CD4-positive, alpha-beta T cell (primary cell): ENCODE measurements at regions not wholly inside any gene's neighbourhood (a gene's known extent, or its start where the extent isn't known, plus 50 kb on each side); places are given as distances from the start of the nearest gene placed in this dataset.

Source experiments
- ATAC-seq: fragments of 200-7000 bp; cut with Tn5 transposase; one replicate; pipeline ENCODE4 v1.10.0; 2022; ENCODE audit warnings: mild to moderate bottlenecking; ENCODE audit not compliant: poor library complexity
- CTCF ChIA-PET: fragments of 350-600 bp; sonication (Branson Sonifier 250); formaldehyde crosslinking; loops from one replicate; lab custom pipeline; 2021; ENCODE audit warnings: antibody characterized with exemption, inconsistent platforms; lab: Charles Lee
- POLR2A ChIA-PET: fragments of 350-600 bp; sonication (Branson Sonifier 250); formaldehyde crosslinking; loops from one replicate; lab custom pipeline; 2021; ENCODE audit warnings: antibody characterized with exemption, inconsistent platforms; lab: Charles Lee
- DNase-seq, 14 experiments: peaks; one replicate each; pipeline ENCODE4 v3.0.0-alpha.2; 2013 to 2020; ENCODE audit warnings: mixed read lengths in 2 of 14
- H3K27ac ChIP-seq, 2 donors: one replicate each; pipeline versions ENCODE4 v1.5.1 to v1.7.0; 2013; ENCODE audit warnings: low read length in 2 of 2, low read depth in 1 of 2, mild to moderate bottlenecking in 1 of 2
- H3K27me3 ChIP-seq, 2 experiments: 1 replicate in 1 of 2; 2 replicates in 1 of 2; pipeline versions ENCODE4 v1.6.1 to v1.7.0; 2013; ENCODE audit warnings: low read length in 2 of 2, control low read depth in 1 of 2, mild to moderate bottlenecking in 1 of 2, moderate library complexity in 1 of 2; ENCODE audit not compliant: insufficient read depth in 2 of 2, control insufficient read depth in 1 of 2
- H3K36me3 ChIP-seq: one replicate; pipeline ENCODE4 v1.6.1; 2013; ENCODE audit warnings: low read length, control low read depth; ENCODE audit not compliant: insufficient read depth
- H3K4me1 ChIP-seq: one replicate; pipeline ENCODE4 v1.6.1; 2013; ENCODE audit warnings: low read length, control low read depth; ENCODE audit not compliant: insufficient read depth
- H3K4me3 ChIP-seq: one replicate; pipeline ENCODE4 v1.5.1; 2013; ENCODE audit warnings: mild to moderate bottlenecking, low read length, moderate library complexity
- H3K9me3 ChIP-seq, 2 experiments: 1 replicate in 1 of 2; 2 replicates in 1 of 2; pipeline versions ENCODE4 v1.6.1 to v1.7.0; 2013; ENCODE audit warnings: low read length in 2 of 2, mild to moderate bottlenecking in 2 of 2, control low read depth in 1 of 2, moderate library complexity in 1 of 2; ENCODE audit not compliant: control insufficient read depth in 1 of 2, insufficient read depth in 1 of 2
- H3K27ac Mint-ChIP-seq: one replicate; pipeline ENCODE4 v1.8.0; 2020; ENCODE audit warnings: mixed read lengths
- H3K27me3 Mint-ChIP-seq: one replicate; pipeline ENCODE4 v1.8.0; 2021; ENCODE audit warnings: mixed read lengths
- H3K36me3 Mint-ChIP-seq: one replicate; pipeline ENCODE4 v1.8.0; 2021; ENCODE audit warnings: low read depth, mixed read lengths
- H3K4me1 Mint-ChIP-seq: one replicate; pipeline ENCODE4 v1.8.0; 2021; ENCODE audit warnings: low read depth, mixed read lengths
- H3K4me3 Mint-ChIP-seq: one replicate; pipeline ENCODE4 v1.8.0; 2020; ENCODE audit warnings: mild to moderate bottlenecking, mixed read lengths
- H3K9me3 Mint-ChIP-seq: one replicate; pipeline ENCODE4 v1.8.0; 2020; ENCODE audit warnings: mixed read lengths
- intact Hi-C, 2 experiments: fragments of 100-400 bp; cut with DNase I in 1 of 2; cut with micrococcal nuclease in 1 of 2; formaldehyde crosslinking; loops; one replicate each; pipeline versions ENCODE4 v1.15.1 to v1.9.0; 2023 to 2025; cut with DNase I, micrococcal nuclease
- TF ChIP-seq, protein P1 (sequence below): fragments of 200-600 bp; IDR thresholded peaks from one replicate; pipeline ENCODE4 v1.8.0; 2022; ENCODE audit warnings: antibody characterized with exemption, mild to moderate bottlenecking

DNA sequence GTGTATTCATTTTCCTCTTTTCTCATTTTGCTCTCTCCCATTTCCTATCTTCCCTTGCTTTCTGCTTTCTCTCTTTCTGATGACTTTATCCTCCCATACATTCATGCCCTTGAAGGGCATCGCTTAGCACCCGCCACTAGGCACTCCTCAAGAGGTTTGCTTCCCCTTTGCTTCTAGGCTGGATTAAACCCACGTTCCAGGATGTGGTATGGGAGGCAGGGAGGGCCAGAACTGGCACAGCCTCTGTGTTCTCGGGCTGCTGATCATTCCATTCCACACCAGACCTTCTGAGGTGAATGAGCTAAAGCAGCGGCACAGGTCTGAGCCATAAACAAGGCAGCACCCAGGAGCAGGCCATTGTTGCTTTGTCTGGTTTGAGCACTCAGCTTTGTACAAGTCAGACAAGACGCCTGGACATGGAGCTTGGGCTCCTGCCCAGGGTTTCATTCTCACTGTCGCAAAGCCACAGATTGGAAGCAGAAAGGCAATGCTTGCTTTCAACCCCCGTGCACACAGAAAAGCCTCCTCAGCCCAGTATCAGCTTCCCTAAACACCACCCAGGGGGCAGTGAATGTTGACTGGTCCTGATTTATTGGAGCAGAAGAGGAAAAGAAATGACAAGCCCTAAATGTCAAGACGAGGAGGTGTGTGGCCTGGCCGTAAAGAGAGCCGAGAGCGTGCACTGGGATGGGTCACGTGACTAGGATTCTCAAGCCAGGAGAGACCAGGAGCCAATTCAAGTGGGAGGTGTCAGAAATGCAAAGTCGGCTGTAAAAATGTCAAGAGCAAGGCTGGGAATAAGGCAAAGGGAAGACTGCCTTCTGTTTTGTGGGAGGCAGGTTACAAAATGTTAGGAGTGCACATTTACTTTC lies 218.0 kb upstream of the SERP2 start:
- Histone ChIP-seq H3K4me1 (no peaks in the 10 kb centered on the region), H3K9me3 (peaks cover 0 to 3% of the 10 kb centered on the region in 2 experiments), H3K27me3 (peaks cover 0 to 8% of the 10 kb centered on the region in 2 experiments), H3K36me3 (no peaks in the 10 kb centered on the region), H3K4me3 (no peak overlapping the region), H3K27ac (no peak overlapping the region)
- Mint-ChIP-seq H3K27me3 (peaks cover 3% of the 10 kb centered on the region), H3K36me3 (no peaks in the 10 kb centered on the region), H3K27ac (no peak overlapping the region), H3K4me1 (no peaks in the 10 kb centered on the region), H3K4me3 (no peak overlapping the region), H3K9me3 (no peaks in the 10 kb centered on the region)
- TF ChIP-seq, protein P1, sequence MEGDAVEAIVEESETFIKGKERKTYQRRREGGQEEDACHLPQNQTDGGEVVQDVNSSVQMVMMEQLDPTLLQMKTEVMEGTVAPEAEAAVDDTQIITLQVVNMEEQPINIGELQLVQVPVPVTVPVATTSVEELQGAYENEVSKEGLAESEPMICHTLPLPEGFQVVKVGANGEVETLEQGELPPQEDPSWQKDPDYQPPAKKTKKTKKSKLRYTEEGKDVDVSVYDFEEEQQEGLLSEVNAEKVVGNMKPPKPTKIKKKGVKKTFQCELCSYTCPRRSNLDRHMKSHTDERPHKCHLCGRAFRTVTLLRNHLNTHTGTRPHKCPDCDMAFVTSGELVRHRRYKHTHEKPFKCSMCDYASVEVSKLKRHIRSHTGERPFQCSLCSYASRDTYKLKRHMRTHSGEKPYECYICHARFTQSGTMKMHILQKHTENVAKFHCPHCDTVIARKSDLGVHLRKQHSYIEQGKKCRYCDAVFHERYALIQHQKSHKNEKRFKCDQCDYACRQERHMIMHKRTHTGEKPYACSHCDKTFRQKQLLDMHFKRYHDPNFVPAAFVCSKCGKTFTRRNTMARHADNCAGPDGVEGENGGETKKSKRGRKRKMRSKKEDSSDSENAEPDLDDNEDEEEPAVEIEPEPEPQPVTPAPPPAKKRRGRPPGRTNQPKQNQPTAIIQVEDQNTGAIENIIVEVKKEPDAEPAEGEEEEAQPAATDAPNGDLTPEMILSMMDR = no peak
- intact Hi-C loops = no loop called here
- DNase-seq (no peak), ATAC-seq (no peak)
- CTCF ChIA-PET = no interaction called here
- POLR2A ChIA-PET = no interaction called here

DNA sequence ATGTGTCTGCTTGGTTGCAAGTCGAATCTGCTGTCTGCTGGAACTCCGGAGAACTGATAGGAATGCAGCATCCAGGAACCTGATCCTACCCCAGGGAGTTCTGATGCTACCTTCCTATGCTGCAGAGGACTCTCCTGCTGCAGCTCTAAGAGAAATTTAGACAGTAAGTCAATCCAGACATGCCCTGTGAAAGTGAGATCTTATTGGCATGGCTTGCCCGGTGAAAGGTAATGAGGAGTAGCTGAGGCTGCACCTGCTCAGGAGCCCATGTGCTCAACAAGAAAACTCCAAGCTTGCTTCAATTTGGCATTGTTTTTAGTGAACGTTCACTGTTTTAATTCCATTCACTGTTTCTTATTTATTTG lies 217.3 kb upstream of the SERP2 start:
- TF ChIP-seq, protein P1 = no peak
- H3K27me3 Mint-ChIP-seq = peaks cover 3% of the 10 kb centered on the region
- ChIA-PET CTCF (no interaction called here), POLR2A (no interaction called here)
- intact Hi-C loops = no loop called here
- no peak overlapping the region for H3K4me3 ChIP-seq
- no peaks in the 10 kb centered on the region for H3K36me3 ChIP-seq
- H3K27ac ChIP-seq = no peak overlapping the region
- H3K9me3 ChIP-seq = peaks cover 0 to 3% of the 10 kb centered on the region in 2 experiments
- no peaks in the 10 kb centered on the region for H3K9me3 Mint-ChIP-seq
- no peaks in the 10 kb centered on the region for H3K4me1 ChIP-seq
- H3K36me3 Mint-ChIP-seq = no peaks in the 10 kb centered on the region
- DNase-seq = no peak
- H3K4me1 Mint-ChIP-seq = no peaks in the 10 kb centered on the region
- no peak overlapping the region for H3K27ac Mint-ChIP-seq
- H3K4me3 Mint-ChIP-seq = no peak overlapping the region
- peaks cover 0 to 8% of the 10 kb centered on the region in 2 experiments for H3K27me3 ChIP-seq
- no peak for ATAC-seq

DNA sequence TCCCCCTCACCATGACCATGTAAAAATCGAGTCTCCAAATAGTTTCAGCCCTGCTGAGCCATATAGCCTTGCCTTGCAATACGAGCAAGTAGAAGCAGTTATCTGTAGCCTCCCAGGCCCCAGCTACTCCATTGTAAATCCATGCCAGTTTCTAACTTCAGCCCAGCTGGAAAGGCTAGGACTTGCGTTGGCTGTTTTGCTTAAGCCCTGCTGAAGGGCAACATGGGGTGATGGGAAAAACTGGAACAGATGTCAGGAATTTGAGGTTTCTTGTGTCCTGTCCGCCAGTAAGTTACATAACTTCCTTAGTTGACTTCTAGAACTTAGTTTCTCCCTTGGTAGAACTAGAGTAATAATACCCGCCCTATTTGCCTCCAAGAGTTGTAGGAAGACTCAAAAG lies 216.0 kb upstream of the SERP2 start:
- Histone ChIP-seq H3K27me3 (peaks cover 0 to 8% of the 10 kb centered on the region in 2 experiments), H3K4me1 (no peaks in the 10 kb centered on the region), H3K9me3 (peaks cover 0 to 3% of the 10 kb centered on the region in 2 experiments), H3K4me3 (no peak overlapping the region), H3K36me3 (no peaks in the 10 kb centered on the region), H3K27ac (no peak overlapping the region)
- Mint-ChIP-seq H3K9me3 (no peaks in the 10 kb centered on the region), H3K4me3 (no peak overlapping the region), H3K36me3 (no peaks in the 10 kb centered on the region), H3K27ac (no peak overlapping the region), H3K27me3 (peaks cover 3% of the 10 kb centered on the region), H3K4me1 (no peaks in the 10 kb centered on the region)
- intact Hi-C loops = no loop called here
- ChIA-PET POLR2A (no interaction called here), CTCF (no interaction called here)
- DNase-seq (no peak), ATAC-seq (no peak)
- TF ChIP-seq, protein P1 = no peak
